CD1c-positive myeloid dendritic cell (primary cell): ENCODE measurements at regions not wholly inside any gene's neighbourhood (a gene's known extent, or its start where the extent isn't known, plus 50 kb on each side); places are given as distances from the start of the nearest gene placed in this dataset.

Source experiments
- DNase-seq: peaks from one replicate; pipeline ENCODE4 v3.0.0-alpha.2; 2016; ENCODE audit errors: extremely low spot score

- peak; percentile 84 for DNase-seq
These were observed 104.5 kb upstream of the TAF1B start for GRCh38 chr2:9738535-9739496.

- peak; percentile 29 for DNase-seq
These were observed 103.7 kb upstream of the TAF1B start for GRCh38 chr2:9739531-9739964.

DNA sequence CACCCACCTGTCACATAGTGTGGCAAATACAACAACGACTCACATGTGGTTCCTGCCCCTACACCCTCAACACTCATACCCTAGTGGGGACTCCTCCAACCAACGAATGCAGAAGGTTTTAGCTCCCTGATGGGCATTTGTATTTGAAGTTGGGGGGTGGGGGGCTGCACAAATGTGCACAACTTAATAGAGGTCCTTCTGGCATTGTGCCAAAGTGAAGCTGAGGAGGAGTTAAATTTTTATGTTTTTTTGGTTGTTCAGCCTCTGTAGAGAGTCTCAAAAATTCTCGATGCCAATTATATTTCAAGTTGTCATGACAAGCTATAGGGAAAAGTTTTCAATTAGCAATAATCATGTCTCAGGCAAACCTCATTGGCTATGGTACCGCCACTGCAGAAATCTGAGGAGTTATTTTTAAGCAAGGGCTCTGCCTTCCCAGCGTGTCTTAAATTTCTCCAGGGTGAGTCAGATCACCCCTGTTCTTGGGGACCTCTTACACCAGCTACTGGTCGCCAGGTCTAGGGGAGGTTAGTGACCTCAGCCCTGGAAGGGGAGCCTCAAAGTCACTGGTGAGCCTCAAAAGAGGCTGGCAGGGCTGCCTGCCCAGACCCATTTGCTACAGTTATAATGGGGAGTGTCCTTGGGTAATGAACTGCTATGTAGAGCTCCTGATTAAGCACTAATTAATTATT is 102.7 kb upstream of the TAF1B start:
- no peak for DNase-seq

- DNase-seq = no peak
These were observed 102.2 kb upstream of the TAF1B start for GRCh38 chr2:9741110-9741509.

DNA sequence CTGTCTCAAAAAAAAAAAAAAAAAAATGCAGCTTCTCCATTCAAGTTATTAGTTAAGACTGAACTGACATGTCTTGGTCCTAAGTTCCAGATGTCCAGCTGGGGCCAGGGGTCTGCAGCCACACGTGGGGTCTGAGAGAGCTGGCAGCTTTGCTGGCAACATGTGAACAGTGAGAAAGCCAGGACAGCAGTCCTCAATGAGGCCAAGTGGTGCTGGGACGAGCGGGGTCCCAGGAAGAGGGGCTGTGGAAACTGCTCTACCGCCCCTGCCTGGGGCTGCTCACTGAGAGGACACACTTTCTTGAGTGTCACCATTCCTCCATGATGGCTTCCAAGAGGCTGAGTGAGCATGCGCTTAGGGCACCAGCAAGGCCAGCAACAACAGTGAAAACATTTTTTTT is 100.7 kb upstream of the TAF1B start:
- DNase-seq = no peak

DNA sequence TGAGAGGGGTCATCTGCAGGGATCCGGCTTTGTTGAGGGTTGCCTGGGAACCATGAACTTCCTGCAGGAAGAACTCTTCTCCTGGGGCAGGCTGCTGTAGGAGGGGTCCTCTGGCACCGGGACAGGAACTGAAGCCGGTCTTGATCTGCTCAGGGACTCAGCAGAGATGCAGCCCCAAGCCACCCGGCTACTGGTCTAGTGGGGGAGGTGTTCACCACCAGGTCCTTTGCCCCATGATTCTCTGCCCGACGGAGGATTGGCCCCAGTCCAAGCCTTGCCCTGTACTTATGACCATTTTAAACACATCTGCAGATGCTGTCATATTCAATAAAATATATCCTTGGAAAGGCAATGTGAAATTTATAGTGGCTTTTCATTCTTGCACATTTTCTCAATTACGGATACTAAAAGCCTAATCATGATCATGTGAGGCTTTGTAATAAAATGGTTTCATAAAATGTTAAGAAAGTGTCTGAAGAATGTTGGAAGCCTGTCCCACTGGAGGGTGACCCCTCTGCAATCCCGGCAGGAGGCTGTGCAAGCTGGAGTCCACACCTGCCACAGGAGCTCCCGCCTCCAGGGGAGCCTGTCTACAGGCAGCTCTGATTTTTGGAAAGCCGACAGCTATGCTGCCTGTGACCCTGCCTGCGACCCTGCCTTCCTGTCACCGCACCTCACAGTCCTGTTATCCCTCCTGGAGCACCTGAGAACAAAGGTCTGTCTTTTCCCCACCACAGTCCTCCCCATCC is 98.8 kb upstream of the TAF1B start:
- no peak for DNase-seq

- DNase-seq = no peak
These were observed 97.9 kb upstream of the TAF1B start for GRCh38 chr2:9745153-9745899.

DNA sequence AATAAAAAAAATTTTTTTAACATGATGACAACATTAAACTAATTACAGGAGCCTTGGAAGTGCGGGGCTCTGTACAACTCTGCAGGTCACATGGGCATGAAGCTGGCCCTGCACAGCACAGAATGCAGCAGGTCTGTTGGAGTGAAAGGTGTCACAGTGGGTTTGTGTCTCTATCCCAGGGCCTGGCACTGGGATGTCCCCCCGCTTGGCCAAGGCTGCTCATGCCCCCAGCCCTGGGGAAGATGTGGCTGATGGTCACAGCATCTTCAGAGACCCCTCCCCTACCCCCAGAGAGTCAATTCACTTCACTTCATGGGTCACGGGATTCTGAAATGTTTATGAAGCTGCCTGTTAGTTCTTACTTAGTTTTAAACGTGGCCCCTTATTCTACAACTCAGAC is 95.9 kb upstream of the TAF1B start:
- no peak for DNase-seq

DNA sequence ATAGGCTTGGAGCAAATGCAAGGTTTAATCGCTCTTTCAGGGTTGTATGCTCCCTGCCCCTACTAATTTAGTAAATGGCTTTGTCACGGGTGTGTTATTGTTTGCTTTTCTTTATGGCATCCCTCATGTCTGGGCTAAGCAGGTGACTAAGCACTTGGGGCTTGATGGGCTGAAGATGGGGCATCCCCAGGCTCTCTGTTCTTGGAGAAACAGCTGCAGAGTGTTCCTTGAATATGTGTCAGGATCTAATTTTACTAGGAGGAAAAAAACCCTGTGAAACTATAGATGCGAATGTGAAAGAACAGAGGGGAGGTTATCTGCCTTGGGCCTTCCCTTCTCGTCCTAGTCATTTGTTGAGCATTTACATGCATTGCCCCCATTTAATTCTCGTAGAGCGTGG is 94.7 kb upstream of the TAF1B start:
- no peak for DNase-seq

DNA sequence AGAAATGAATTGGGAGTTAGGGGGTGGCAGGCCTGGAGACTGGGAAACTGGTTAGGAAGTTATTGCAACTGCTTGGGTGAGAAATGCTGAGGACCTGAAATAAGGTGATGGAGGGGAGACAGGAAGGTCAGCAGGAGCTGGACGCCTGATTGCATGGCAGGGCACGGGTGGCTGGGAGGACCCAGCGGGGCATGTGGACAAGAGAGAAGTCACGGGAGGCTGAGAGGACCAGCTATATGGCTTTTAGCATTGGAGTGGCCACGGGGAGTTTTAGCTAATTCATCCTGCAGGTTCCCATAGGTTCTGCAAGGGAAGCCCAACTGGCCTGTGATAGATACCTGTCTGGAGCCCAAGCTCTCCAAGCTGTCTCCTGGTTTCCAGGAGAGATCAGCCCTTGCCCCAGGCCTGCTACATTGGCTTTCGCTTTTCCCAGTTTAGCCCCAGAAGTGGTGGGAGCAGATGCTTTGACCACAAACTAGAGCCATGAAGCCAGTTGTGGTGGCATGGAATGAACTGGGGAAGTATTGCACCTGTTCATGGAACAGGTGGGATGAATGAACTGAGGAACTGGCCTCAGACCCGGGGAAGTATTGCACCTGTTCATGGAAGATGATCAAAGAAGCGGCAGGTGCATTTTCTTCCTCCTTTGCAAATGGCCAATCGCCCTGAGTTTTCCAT is 93.6 kb upstream of the TAF1B start:
- no peak for DNase-seq

DNA sequence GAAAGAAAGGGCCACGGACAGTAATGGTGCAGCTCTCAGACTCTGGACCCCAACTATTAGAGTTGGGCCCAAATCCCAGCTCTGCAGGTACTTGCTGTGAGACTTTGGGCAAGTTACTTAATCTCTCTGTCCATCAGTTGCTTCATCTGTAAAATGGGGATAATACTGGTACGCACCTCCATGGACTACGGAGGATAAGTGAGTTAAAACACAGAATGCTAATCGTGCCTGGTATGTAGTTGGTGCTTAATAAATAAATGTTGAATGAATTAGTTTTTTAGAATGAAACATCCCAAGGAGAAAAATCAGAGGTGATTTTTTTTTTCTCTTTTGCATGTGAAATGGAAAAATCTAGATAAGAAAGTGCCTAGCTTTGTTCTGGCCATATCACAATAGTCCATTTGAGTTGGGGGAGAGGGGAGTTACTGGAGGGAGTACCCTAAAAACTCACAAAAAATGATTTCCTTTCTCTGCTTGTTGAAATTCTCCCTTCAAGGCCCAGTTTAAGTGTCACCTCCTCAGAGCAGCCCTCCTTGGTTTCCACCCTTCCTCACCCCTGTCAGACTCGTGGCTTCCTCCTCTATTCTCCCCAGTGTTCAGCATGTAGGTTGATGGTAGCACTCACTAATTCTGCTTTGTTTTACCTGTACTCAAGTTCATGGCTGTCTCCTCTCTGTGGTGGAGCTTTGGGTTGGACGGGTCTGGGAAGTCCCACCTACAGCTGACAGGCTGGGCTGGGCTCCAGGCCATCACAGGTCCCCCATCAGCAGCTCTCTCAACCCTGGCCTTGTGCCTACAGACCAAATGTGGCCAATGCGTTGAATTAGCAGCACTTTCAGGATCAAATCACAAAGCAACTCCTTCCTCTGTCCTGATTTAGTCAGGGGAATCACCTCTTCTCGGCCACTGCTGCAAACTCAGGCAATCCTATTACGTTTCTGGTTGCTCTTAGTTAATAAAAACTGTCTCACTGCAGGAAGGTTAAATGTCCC is 92.8 kb upstream of the TAF1B start:
- no peak for DNase-seq

DNA sequence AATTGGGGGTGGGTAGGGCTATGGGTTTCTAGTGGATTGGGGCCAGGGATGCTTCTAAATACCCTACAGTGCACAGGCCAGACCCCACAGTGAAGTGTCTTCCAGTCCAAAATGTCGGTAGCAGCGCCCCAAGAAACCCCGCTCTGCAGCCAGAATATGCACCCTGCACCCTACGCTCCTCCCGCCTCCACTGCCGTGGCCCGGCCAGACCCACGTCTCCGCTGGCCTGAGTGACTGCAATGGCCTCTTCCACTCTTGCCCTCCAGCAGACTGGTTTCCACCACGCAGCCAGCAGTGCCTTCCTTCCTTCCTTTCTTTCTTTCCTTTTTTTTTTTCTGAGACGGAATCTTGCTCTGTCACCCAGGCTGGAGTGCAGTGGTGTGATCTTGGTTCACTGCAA is 91.4 kb upstream of the TAF1B start:
- no peak for DNase-seq

- peak; percentile 93 for DNase-seq
These were observed 90.6 kb upstream of the TAF1B start for GRCh38 chr2:9752441-9753275.

GRCh38 chr2:9753276-9753600 is 90.0 kb upstream of the TAF1B start:
- DNase-seq = peak; percentile 95

DNA sequence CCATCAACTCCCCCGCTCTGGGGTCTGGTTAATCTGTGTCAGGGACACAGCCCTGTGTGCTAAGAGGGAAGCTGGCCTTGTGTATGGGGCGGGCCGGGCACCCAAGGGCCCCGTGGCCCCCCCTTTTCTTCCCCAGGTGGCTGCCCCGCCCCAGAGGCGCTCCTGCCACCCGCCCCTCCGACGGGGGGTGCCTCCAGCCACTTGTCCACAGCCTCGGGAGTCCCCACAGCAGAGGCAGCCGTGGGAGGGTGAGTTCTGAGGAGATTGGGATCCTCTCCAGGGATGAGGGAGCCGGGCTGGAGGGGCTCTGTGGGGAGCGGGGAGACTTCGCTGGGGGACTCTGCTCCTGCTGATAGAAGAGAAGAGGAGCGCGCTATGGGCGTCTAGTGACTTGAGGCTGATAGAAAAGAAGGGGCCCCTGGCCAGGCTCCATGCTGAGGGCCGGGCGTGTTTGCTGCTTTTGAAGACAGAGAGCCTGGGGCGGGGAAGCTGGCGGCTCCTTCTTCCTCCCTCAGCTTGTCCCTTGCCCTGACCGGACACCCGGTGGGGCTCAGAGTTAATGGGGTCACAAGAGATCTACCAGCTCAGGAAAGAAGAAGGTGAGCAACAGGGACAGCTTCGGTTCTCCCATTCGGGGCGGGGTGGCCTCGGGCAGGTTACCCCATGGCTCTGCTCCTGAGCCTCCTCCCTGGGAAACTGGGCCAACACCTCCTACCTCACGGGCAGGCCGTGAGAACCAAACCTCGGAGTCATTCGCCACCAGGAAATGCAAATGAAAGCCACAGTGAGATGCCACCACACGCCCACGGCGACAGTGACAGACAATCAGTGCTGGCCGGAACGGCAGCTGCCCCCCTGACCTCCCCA is 89.4 kb upstream of the TAF1B start:
- peak; percentile 62 for DNase-seq

- no peak for DNase-seq
These were observed 88.8 kb upstream of the TAF1B start for GRCh38 chr2:9754532-9754887.

DNA sequence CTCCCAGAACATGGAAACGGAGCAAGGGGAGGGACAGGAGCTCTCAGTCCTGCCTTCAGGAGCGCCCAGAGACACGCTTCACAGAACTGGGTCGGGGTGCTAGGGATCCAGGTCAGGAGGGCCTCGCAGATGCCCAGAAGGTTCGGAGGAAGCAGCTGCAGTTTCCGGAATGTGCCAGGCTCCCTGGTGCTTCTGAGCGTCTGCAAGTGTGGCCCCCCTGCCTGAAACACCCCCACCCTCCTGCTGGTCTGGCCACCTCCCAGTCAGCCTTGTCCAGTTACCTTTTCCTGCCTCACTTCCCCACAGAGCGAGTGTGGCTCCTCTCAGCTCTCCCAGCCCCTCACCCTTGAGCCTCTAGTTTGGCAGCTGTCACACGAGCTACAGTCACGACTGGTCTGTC is 88.3 kb upstream of the TAF1B start:
- DNase-seq = no peak

- DNase-seq = no peak
These were observed 87.6 kb upstream of the TAF1B start for GRCh38 chr2:9755638-9756037.
